ENCODE measurements at regions not wholly inside any gene's neighbourhood (a gene's known extent, or its start where the extent isn't known, plus 50 kb on each side); places are given as distances from the start of the nearest gene placed in this dataset.
"Not testable (repeated sequence)": the region's sequence is repeated elsewhere in the genome, so short reads cannot be mapped to it uniquely, and the experiment has no call there.

GRCh38 chr7:118420888-118421287 lies 196.4 kb downstream of the ANKRD7 start:
- no peak for DNase-seq

DNA sequence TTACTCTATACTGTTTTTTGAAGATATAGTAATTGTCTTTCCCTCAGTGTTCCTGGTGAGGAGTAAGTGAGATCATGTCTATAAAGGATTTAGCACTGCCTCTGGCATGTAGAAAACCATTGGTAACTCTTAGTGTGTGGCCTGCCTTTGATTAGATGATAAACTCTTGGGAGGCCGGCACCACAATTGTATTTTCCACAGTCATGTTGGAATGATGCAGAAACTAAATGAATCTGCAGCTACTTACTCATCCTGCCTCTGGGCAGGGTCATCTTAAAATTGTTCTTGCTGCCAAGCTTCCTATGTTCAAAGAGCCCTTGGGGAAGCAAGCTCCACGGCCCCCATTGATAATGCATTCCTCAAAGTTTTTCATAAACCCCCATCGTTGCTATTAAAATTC lies 204.6 kb downstream of the ANKRD7 start:
- no peak for DNase-seq

DNA sequence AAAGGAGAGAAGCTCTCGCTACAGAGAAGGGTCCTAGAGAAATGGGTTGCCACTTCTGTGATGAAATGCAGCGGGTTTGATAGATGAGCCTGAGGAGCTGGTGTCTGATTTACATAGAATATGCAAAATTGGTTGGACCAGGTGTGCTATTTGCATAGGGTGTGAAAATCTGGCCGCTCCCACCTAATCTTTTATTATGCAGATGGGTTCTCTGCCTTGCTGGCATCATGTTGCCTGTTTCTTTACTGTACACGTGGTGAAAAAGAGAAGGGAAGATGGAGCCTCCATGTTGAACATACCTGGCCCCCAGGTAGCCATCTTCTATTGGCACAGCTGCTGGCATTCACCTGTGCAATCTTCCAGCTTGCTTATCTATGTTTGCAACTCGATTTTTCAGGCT lies 212.2 kb downstream of the ANKRD7 start:
- no peak for DNase-seq

DNA sequence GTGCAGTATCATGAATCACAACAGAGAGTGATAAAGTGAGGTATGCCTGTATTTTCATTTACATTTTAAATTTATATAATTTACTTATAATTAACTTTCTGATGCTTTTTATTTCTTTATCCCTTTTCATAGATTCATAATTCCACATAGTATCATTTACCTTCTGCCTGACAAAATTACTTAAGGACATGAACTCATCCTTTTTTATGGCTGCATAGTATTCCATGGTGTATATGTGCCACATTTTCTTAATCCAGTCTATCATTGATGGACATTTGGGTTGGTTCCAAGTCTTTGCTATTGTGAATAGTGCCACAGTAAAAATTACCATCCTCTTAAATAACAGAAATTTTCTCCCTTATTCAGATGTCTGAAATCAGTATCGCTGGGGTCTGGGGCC lies 224.5 kb downstream of the ANKRD7 start:
- not testable (repeated sequence) for DNase-seq

DNA sequence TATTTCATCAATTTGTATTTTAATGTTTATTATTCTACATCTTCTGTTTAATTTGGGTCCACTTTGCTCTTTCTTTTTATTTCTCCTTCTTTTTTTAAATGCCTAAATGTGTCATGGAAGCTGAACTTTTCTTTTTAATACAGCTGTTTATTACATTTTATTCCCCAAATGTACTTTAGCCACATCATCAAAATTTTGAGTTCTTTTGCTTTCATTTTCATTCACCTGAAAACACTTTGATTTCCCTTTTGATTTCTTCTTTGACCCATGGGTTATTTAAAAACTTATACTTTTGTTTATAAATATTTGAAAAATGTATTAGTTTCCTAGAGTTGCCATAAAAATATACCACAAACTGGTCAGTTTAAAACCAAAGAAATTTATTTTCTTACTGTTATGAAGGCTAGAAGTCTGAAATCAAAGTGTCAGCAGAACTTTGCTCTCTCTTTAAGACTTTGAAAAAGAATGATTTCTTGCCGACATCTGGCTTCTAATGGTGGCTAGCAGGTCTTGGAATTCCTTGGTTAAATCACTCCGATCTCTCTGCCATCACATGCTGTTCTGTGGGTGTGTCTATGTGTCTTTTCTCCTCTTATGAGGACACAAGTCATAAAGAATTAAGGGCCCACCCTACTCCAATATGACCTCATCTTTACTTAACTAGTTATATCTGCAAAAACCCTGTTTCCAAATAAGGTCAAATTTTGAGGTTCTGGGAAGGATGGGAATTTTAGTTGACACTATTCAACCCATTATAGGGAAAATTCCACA lies 225.5 kb downstream of the ANKRD7 start:
- DNase-seq: peak; percentile 42

- DNase-seq: no peak
Observed at GRCh38 chr7:118452128-118452527, 227.6 kb downstream of the ANKRD7 start.

DNA sequence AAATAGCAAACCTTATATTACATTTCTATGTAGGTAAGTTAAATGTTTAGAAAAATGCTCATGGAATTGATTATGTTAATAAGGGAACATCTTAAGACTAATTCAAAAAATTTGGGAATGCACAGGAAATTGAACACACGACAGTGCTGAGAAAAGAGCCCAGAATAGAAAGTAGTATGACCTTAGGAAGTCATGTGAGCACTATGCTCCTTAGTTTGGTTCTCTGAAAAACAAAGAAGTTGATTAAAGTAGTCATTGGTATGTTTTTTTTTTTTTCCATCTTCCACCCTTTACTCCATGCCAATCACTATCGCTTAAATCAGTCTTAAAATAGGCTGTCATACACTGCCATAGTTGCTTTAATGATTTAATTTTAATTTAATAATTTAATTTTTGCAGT lies 242.9 kb downstream of the ANKRD7 start:
- no peak for DNase-seq

GRCh38 chr7:118472581-118472980 lies 248.1 kb downstream of the ANKRD7 start:
- no peak for DNase-seq

DNA sequence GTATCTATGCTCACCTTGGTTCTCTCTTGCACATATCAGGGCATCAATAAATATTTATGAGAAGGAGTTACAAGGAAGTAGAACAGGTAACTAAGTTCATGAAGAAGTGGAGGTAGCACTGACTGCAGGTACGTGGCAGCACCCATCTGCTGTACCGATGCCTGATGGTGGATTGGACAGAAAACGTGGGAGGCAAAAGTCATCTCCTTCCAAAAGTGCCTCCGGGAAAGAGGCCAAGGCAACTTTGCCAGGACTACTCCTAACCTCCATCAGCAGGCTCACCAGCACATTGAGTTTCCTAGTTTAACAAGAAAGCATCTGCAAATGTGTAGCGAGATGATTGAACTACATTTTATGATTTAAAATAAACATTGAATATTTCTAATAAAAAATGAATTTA lies 248.8 kb downstream of the ANKRD7 start:
- DNase-seq: no peak

DNA sequence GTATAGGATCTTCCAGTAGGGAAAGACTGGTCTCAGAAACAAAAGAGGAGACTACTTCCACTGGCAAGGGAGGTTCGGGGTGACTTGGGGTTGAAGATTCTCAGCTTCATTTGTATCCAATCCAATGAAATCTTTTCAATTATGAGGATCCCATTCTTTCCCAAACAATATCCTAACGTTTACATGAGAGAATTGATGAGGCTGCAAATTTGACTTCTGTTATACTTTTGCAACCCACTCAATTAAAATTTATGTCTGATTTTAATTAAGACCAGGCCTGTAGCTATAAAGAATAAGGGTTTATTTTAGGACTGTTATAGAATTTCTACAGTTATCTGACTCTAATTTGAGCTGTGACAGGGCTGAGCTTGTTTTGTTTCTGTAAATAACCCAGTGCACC lies 251.5 kb downstream of the ANKRD7 start:
- DNase-seq: no peak

DNA sequence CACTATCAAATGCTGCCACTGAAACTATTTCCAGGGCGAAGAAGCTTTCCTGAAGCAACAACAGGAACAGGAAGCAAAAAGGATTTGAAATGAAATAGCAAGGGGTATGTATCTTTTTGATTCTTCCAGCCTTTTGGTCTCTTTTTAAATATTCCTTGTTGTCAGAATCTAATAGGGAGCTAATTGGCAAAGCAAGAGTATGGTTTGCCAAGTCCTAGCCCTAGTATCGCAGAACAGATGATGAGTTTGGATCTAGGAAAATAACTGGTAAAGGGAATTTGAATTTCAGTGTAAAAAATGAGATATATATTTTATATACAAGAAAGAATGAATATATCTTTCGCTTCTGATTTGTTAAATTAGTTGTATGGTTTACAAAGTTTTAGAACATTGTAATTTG lies 252.5 kb downstream of the ANKRD7 start:
- no peak for DNase-seq

DNA sequence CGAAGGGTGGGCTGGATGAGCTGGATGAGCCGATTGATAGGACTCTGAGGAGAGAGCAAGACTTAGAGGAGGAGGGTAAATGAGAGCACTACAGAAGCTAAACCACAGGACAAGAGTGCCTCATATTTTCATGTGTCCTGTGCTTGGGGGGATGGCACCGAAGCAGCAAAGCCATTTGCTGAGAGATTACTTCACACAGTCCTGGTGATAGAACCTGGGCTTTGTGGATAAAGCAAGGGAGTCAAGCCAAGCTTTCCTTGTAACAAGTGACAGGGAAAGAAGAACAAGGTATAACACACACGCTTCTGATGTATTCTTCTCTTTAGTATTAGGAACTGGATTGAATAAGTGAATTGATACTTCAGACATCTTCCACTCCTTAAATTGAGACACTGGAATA lies 253.7 kb downstream of the ANKRD7 start:
- no peak for DNase-seq

- no peak for DNase-seq
Observed at GRCh38 chr7:118478931-118479330, 254.4 kb downstream of the ANKRD7 start.

DNA sequence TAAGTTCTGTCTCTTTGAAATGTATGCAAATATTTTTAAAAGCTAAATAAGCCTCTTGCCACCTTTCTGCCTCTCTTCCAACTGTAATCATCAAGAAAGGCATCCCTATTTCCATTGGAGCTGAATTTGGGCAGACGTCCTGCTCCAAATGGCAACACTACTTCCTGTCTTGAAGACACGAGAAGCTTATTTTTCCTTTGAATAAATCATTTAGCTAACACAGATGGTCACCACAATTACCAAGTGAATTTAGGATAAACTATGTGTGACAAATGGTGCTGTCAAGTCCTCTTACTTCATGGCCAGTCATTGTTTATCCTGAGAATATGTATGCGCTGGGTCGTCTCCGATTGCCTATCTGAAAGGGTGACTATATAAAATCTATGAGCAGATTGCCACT lies 268.0 kb downstream of the ANKRD7 start:
- DNase-seq: no peak

DNA sequence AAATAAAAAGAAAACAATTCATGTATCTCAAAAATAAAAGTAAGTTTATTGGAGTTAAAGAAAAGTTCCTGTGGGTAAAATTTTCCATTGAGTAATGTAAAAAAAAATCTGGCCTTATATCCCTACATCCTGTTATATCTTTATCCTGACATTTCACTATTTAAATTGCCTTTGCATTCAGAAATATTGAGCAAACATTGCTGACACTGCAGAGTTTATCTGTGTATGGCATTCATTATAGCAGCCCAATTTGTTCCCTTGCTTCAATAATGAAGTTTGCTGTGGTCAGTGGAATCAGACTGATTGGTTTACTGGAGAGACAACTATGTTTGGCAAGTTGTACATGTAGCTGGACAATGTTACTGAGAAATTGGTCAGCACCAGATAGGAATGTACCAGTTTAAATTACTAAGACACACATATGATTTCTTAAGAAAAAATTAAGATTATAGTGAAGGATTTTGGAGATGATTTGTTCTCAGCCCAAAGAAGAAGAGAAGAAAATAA lies 271.7 kb downstream of the ANKRD7 start:
- no peak for DNase-seq

GRCh38 chr7:118502235-118502634 lies 277.7 kb downstream of the ANKRD7 start:
- DNase-seq: peak; percentile 7

DNA sequence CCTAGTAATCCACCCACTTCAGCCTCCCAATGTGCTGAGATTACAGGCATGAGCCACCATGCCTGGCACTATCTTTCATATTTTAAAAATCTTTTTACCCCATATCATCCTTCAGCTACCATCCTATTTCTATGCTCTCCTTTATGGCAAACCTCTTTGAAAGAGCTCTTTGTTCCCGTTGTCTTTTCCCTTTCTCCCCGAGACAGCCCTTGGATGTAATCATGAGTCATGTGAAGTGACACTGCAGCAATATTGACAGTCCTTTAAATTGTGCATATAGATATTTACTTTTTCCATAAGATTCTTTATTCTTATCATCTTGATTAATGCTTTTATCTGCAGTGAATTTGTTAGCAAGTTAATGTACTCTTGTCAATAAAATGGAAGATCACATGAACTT lies 286.6 kb downstream of the ANKRD7 start:
- DNase-seq: no peak

DNA sequence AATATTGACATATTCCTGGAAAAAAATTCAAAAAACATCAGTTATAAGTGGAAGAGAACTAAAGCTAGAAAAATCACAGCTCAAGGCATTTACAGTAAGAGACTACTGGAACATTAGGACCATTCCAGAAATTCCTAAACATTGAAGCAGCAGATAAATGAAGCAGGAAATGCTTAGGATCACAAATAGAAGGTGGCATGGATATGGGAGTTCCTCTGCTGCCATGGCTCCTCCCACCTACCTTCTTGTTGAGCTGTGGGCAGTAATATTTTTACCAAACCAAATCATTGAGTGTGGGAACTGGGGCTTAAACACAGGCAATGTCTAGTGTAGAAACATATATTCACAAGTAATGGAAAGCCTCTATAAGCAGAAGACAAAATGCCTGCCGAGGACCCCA lies 292.8 kb downstream of the ANKRD7 start:
- DNase-seq: no peak

DNA sequence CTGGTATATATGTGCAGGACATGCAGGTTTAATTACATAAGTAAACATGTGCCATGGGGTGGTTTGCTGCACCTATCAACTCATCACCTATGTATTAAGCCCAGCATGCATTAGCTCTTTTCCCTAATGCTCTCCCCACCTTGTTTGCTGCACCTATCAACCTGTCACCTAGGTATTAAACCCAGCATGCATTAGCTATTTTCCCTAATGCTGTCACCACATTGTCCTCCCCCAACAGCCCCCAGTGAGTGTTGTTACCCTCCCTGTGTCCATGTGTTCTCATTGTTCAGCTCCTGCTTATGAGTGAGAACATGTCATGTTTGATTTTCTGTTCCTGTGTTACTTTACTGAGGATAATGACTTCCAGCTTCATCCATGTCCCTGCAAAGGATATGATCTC lies 300.5 kb downstream of the ANKRD7 start:
- no peak for DNase-seq

GRCh38 chr7:118531566-118531965 lies 307.1 kb downstream of the ANKRD7 start:
- DNase-seq: no peak

DNA sequence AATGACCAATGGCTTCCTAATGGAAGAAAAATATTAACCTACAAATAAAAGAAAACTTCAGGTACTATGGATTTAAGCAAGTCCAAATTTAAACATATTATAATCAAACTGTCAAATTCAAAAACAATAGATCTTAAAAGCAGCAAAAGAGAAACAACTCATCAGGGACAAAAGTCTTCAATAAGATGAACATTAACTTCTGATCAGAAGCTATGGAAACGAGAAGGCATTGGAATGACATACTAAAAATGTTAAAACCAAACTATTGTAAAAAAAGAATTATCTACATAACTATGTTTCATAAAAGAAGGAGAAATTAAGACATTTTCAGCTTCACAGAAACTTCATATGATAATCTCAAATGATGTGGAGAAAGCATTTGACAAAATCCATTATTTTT lies 334.7 kb downstream of the ANKRD7 start:
- no peak for DNase-seq

GRCh38 chr7:118563311-118563710 lies 338.8 kb downstream of the ANKRD7 start:
- DNase-seq: no peak

DNA sequence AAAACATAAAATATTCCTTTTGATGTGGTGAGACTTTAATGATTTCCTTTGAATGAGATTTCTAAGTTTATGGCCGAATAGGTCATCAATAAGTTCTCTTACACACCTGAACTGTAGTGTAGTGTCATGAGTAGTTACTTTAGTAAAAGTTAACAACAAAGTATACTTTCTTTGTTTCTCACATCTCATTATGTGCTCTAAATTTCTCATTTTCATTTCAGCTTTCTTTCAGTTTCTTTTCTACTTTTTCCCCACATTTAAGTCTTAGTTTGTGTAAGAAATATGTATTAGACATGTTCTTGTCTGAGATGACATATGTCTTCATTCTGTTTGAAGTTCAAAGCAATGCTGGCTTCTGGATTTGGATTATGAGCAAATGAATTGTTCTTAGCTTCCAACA lies 348.1 kb downstream of the ANKRD7 start:
- DNase-seq: no peak

- DNase-seq: peak; percentile 12
Observed at GRCh38 chr7:118573085-118573484, 348.6 kb downstream of the ANKRD7 start.

DNA sequence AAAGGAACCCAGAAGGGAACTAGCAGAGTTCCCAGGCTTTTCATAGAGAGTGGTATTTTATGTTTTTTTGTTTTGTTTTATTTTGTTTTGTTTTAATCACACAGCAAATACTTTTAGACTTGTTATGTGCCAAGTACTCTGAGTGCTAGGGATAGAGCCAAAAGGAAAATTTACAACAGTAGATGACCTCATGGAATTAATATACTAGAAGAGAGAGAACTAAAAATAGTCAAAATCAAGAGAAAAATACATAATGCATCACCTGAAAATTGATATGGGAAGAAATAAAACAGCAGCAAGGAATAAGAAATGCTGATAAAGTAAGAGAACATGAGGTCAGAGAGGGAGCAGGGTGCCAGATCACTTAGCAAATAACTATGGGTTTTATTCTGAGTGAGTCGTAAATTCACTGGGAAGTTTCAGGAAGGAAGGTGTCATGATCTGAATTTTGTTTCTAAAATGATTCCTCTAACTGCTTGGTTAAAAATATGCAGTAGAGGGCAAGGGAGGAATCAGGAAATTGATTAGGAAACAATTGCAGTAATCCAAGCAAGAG lies 351.0 kb downstream of the ANKRD7 start:
- DNase-seq: no peak
